Fibroblast of skin of right biceps (primary cell): ENCODE measurements at regions not wholly inside any gene's neighbourhood (a gene's known extent, or its start where the extent isn't known, plus 50 kb on each side); places are given as distances from the start of the nearest gene placed in this dataset.
"Not testable (repeated sequence)": the region's sequence is repeated elsewhere in the genome, so short reads cannot be mapped to it uniquely, and the experiment has no call there.

Experiments used
- DNase-seq: peaks from one replicate; pipeline ENCODE4 v3.0.0-alpha.2; 2013

GRCh38 chr20:54909702-54910101, 434.3 kb downstream of the DOK5 start:
- DNase-seq, result no peak

- not testable (repeated sequence) for DNase-seq
These were observed 430.7 kb downstream of the DOK5 start for GRCh38 chr20:54906134-54906533.

- no peak for DNase-seq
These were observed 422.4 kb downstream of the DOK5 start for GRCh38 chr20:54897787-54898186.

- DNase-seq, result no peak
These were observed 416.5 kb downstream of the DOK5 start for GRCh38 chr20:54891907-54892306.

- DNase-seq, result no peak
These were observed 404.0 kb downstream of the DOK5 start for GRCh38 chr20:54879393-54879792.

- DNase-seq, result no peak
These were observed 399.9 kb downstream of the DOK5 start for GRCh38 chr20:54875307-54875706.

- no peak for DNase-seq
These were observed 399.3 kb downstream of the DOK5 start for GRCh38 chr20:54874718-54875117.

GRCh38 chr20:54872440-54872839, 397.0 kb downstream of the DOK5 start:
- DNase-seq, result no peak

- no peak for DNase-seq
These were observed 394.4 kb downstream of the DOK5 start for GRCh38 chr20:54869765-54870164.

GRCh38 chr20:54865273-54865672, 389.9 kb downstream of the DOK5 start:
- DNase-seq, result no peak

- DNase-seq, result no peak
These were observed 385.3 kb downstream of the DOK5 start for GRCh38 chr20:54860716-54861115.

- DNase-seq, result no peak
These were observed 380.8 kb downstream of the DOK5 start for GRCh38 chr20:54856202-54856601.

- no peak for DNase-seq
These were observed 374.3 kb downstream of the DOK5 start for GRCh38 chr20:54849741-54850140.

GRCh38 chr20:54848984-54849538, 373.7 kb downstream of the DOK5 start:
- DNase-seq, result no peak

- no peak for DNase-seq
These were observed 372.9 kb downstream of the DOK5 start for GRCh38 chr20:54848262-54848661.

- DNase-seq, result no peak
These were observed 371.6 kb downstream of the DOK5 start for GRCh38 chr20:54846948-54847347.

GRCh38 chr20:54844346-54844745, 369.0 kb downstream of the DOK5 start:
- no peak for DNase-seq

GRCh38 chr20:54843865-54844264, 368.5 kb downstream of the DOK5 start:
- no peak for DNase-seq

- no peak for DNase-seq
These were observed 368.0 kb downstream of the DOK5 start for GRCh38 chr20:54843431-54843830.

GRCh38 chr20:54839224-54839623, 363.8 kb downstream of the DOK5 start:
- no peak for DNase-seq

- no peak for DNase-seq
These were observed 361.8 kb downstream of the DOK5 start for GRCh38 chr20:54837226-54837625.

GRCh38 chr20:54822386-54822785, 347.0 kb downstream of the DOK5 start:
- DNase-seq, result peak; percentile 34

- DNase-seq, result no peak
These were observed 345.0 kb downstream of the DOK5 start for GRCh38 chr20:54820392-54820791.

GRCh38 chr20:54806462-54806861, 331.1 kb downstream of the DOK5 start:
- no peak for DNase-seq

GRCh38 chr20:54794874-54795273, 319.5 kb downstream of the DOK5 start:
- DNase-seq, result no peak

- no peak for DNase-seq
These were observed 318.7 kb downstream of the DOK5 start for GRCh38 chr20:54794110-54794509.
